ENCODE measurements at regions not wholly inside any gene's neighbourhood (a gene's known extent, or its start where the extent isn't known, plus 50 kb on each side); places are given as distances from the start of the nearest gene placed in this dataset.

- WGBS (ENCODE audit: low lambda C conversion rate) = 71% methylated on average over 4 of the region's 4 CpGs
Observed at GRCh38 chr10:120375666-120376065, 81.4 kb upstream of the PLPP4 start.

DNA sequence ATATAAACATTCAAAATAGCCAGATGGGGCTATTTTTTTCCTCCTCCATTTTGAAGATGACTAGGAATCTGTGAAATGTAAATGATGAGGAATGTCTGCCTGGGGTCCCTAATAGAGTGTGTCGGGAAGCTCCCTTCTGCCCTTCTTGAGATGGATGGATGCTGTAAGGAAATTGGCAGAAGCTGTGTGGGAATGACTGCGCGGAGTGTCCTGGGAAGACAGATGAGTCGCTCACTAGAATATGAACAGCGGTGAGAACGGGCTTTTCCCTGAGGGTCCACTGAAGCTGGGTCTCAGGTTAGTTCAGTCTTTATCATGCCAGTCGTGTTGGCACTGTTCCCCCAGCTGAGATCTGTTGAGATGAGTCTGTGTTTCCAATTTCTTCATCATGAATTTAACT is 75.1 kb upstream of the PLPP4 start:
- no peak for DNase-seq
- H3K36me3 ChIP-seq (replicated peaks in 1 of 2; ENCODE audit: control insufficient read depth in 1 of 2, insufficient read depth in 2 of 2, low read length in 1 of 2) = no peaks in the 10 kb centered on the region
- H3K4me2 ChIP-seq = no peak overlapping the region
- H3F3A ChIP-seq (replicated peaks; ENCODE audit: insufficient read depth) = peaks cover 6% of the 10 kb centered on the region
- H3K9me2 ChIP-seq = no peaks in the 10 kb centered on the region
- H3K79me2 ChIP-seq (ENCODE audit: insufficient read depth) = no peaks in the 10 kb centered on the region
- no peaks in the 10 kb centered on the region for H3K27me3 ChIP-seq (ENCODE audit: insufficient read depth)
- CTCF ChIA-PET = no interaction called here
- H4K20me1 ChIP-seq (ENCODE audit: insufficient read depth) = no peaks in the 10 kb centered on the region
- H3K9me3 ChIP-seq = no peaks in the 10 kb centered on the region
- H3K4me3 ChIP-seq (ENCODE audit: low read depth in 2 of 2, low read length in 1 of 2) = no peak overlapping the region
- no peak overlapping the region for H2AFZ ChIP-seq (ENCODE audit: low read depth)
- H3K4me1 ChIP-seq (ENCODE audit: control insufficient read depth in 1 of 2, insufficient read depth in 2 of 2, low read depth in 1 of 2, low read length in 1 of 2) = peaks cover 0 to 15% of the 10 kb centered on the region in 2 experiments; a peak in 2 of 4 replicates
- POLR2A ChIA-PET = no interaction called here
- peak overlapping the region; percentile 23; the same call in 1 of the 2 replicates for H3K9ac ChIP-seq
- TF ChIP-seq PBX3 (IDR thresholded peaks at IDR 0.05) = peak; percentile 45; the same call in 1 of the 2 replicates
- no peak for TF ChIP-seq TAF1 (IDR thresholded peaks at IDR 0.05; ENCODE audit: borderline replicate concordance, low read depth, low read length)
- WGBS (ENCODE audit: low lambda C conversion rate) = 66% methylated on average over 7 of the region's 7 CpGs
- peak overlapping the region in 1 of 2 experiments; percentile 44; a peak in 2 of 4 replicates for H3K27ac ChIP-seq (ENCODE audit: low read depth in 2 of 2, low read length in 1 of 2)

More at GRCh38 chr10:120375666-120376065, 81.4 kb upstream of the PLPP4 start:
- H3K4me3 ChIP-seq (ENCODE audit: low read depth in 2 of 2, low read length in 1 of 2) = no peak overlapping the region
- ChIA-PET CTCF (interaction anchor here (1.0 kb wide), 1 partner anchor 48 kb away, joined by 3 read pairs; no protein-coding TSS in a partner anchor), POLR2A (no interaction called here)
- H4K20me1 ChIP-seq (ENCODE audit: insufficient read depth) = no peaks in the 10 kb centered on the region
- no peaks in the 10 kb centered on the region for H3K9me3 ChIP-seq
- no peaks in the 10 kb centered on the region for H3K27me3 ChIP-seq (ENCODE audit: insufficient read depth)
- no peak overlapping the region for H2AFZ ChIP-seq (ENCODE audit: low read depth)
- H3K4me2 ChIP-seq = no peak overlapping the region
- H3K9me2 ChIP-seq = no peaks in the 10 kb centered on the region
- no peaks in the 10 kb centered on the region for H3K4me1 ChIP-seq (ENCODE audit: control insufficient read depth in 1 of 2, insufficient read depth in 2 of 2, low read depth in 1 of 2, low read length in 1 of 2)
- DNase-seq = no peak
- TF ChIP-seq GABPA (IDR thresholded peaks at IDR 0.05; ENCODE audit: low read depth) (no peak), USF2 (IDR thresholded peaks at IDR 0.05; ENCODE audit: borderline replicate concordance, low read depth, low read length) (no peak), RFX5 (IDR thresholded peaks at IDR 0.05; ENCODE audit: low read length) (no peak), PBX3 (IDR thresholded peaks at IDR 0.05) (no peak), NFIC (IDR thresholded peaks at IDR 0.05; ENCODE audit: borderline replicate concordance) (no peak)
- TF ChIP-seq, protein P1, sequence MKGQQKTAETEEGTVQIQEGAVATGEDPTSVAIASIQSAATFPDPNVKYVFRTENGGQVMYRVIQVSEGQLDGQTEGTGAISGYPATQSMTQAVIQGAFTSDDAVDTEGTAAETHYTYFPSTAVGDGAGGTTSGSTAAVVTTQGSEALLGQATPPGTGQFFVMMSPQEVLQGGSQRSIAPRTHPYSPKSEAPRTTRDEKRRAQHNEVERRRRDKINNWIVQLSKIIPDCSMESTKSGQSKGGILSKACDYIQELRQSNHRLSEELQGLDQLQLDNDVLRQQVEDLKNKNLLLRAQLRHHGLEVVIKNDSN (IDR thresholded peaks at IDR 0.05; ENCODE audit: borderline replicate concordance, low read depth) = no peak
- TF ChIP-seq, protein P2, sequence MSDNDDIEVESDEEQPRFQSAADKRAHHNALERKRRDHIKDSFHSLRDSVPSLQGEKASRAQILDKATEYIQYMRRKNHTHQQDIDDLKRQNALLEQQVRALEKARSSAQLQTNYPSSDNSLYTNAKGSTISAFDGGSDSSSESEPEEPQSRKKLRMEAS (IDR thresholded peaks at IDR 0.05; ENCODE audit: low read depth) = no peak
- peaks cover 2% of the 10 kb centered on the region for H3F3A ChIP-seq (replicated peaks; ENCODE audit: insufficient read depth)
- H3K27ac ChIP-seq (ENCODE audit: low read depth in 2 of 2, low read length in 1 of 2) = no peak overlapping the region
- H3K36me3 ChIP-seq (replicated peaks in 1 of 2; ENCODE audit: control insufficient read depth in 1 of 2, insufficient read depth in 2 of 2, low read length in 1 of 2) = no peaks in the 10 kb centered on the region
- H3K9ac ChIP-seq = no peak overlapping the region
- H3K79me2 ChIP-seq (ENCODE audit: insufficient read depth) = no peaks in the 10 kb centered on the region
